Endodermal cell (in vitro differentiated cells): ENCODE measurements at regions not wholly inside any gene's neighbourhood (a gene's known extent, or its start where the extent isn't known, plus 50 kb on each side); places are given as distances from the start of the nearest gene placed in this dataset.

Experiments used
- DNase-seq: peaks from one replicate; pipeline ENCODE4 v3.0.0-alpha.2; 2017
- H3K27ac ChIP-seq: 2 replicates; pipeline ENCODE4 v1.5.1; 2013; ENCODE audit warnings: mild to moderate bottlenecking, low read depth, low read length, moderate library complexity
- H3K27me3 ChIP-seq: 2 replicates; pipeline ENCODE4 v1.6.1; 2013; ENCODE audit warnings: mild to moderate bottlenecking, low read length, moderate library complexity; ENCODE audit not compliant: insufficient read depth, control insufficient read depth, poor library complexity, severe bottlenecking
- H3K36me3 ChIP-seq: 2 replicates; pipeline ENCODE4 v1.7.0; 2013; ENCODE audit warnings: mild to moderate bottlenecking, low read length, moderate library complexity; ENCODE audit not compliant: control insufficient read depth, insufficient read depth
- H3K4me1 ChIP-seq: one replicate; pipeline ENCODE4 v1.7.0; 2013; ENCODE audit warnings: low read length; ENCODE audit not compliant: control insufficient read depth, insufficient read depth
- H3K4me3 ChIP-seq: 2 replicates; pipeline ENCODE4 v1.5.1; 2013; ENCODE audit warnings: mild to moderate bottlenecking, low read length, moderate library complexity
- H3K9ac ChIP-seq: 2 replicates; pipeline ENCODE4 v1.6.1; 2013; ENCODE audit warnings: mild to moderate bottlenecking, low read length, moderate library complexity; ENCODE audit not compliant: poor library complexity, severe bottlenecking; ENCODE audit errors: extremely low read depth
- H3K9me3 ChIP-seq: 2 replicates; pipeline ENCODE4 v1.6.1; 2013; ENCODE audit warnings: mild to moderate bottlenecking, low read length, moderate library complexity; ENCODE audit not compliant: control insufficient read depth
- H3K27ac Mint-ChIP-seq: 2 replicates; pipeline ENCODE4 v1.8.0; 2020; ENCODE audit warnings: mixed read lengths
- H3K27me3 Mint-ChIP-seq: 2 replicates; pipeline ENCODE4 v1.8.0; 2021; ENCODE audit warnings: mild to moderate bottlenecking, mixed read lengths; ENCODE audit not compliant: insufficient read depth
- H3K36me3 Mint-ChIP-seq: 2 replicates; pipeline ENCODE4 v1.8.0; 2020; ENCODE audit warnings: low read depth, mixed read lengths
- H3K4me1 Mint-ChIP-seq: 2 replicates; pipeline ENCODE4 v1.8.0; 2020; ENCODE audit warnings: mixed read lengths
- H3K4me3 Mint-ChIP-seq: 2 replicates; pipeline ENCODE4 v1.8.0; 2020; ENCODE audit warnings: mild to moderate bottlenecking, moderate library complexity, mixed read lengths
- H3K9me3 Mint-ChIP-seq: 2 replicates; pipeline ENCODE4 v1.8.0; 2020; ENCODE audit warnings: mild to moderate bottlenecking, mixed read lengths
- WGBS, 2 experiments: methylation state at CpG; one replicate each; pipeline versions ENCODE4 v1.1.5 to v1.1.7; 2013; ENCODE audit warnings: missing lambda C conversion rate in 2 of 2, mixed read lengths in 1 of 2; ENCODE audit not compliant: insufficient coverage in 1 of 2, insufficient read length in 1 of 2; 5-methylcytosine and 5-hydroxymethylcytosine counted together
- TF ChIP-seq, protein P1 (sequence below): fragments of 200-600 bp; sonication (generic); conservative IDR thresholded peaks from 2 replicates; pipeline ENCODE4 v1.5.0; 2021; ENCODE audit warnings: antibody characterized with exemption, mild to moderate bottlenecking

DNA sequence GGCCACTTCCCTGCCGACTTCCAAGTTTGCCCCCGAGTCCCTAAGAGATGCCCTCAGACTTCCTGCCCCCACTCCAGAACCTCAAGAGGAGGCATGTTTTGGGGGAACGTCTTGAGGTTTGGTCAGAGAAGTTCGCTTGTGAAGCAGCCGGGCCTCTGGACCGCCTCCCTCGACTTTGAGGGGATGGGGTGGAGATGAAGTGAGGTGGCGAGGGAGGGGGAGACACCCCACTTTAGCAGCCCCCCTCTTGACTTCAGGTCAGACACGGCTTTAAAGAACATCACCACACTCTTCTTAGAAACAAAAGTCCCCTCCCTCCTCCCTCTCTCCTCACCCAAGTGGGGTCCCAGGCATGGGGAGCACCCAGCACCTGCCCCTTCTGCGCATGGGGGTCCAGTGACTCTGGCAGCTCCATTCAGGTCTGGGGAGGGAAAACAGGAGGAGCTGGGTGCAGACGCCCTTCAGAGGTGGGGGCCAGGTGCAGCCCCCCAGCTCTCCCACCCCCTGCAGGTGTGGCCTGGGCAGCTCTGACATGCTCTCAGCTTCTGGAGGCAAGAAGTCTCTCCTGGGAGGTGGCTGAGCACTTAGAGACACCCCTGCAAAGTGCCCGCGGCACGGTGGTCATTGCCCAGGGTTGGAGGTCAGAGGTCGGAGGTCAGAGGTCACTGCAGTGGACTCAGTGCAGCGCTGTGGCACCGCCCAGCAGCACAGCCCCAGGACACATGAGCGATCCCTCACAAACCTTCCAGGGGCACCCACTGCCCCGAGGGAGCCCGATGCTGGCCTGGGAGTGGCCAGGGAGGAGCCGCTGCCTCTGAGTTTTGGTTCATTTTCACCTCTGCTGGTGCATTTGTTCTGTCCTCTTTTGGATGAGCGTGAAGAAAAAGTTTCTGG is 108.8 kb downstream of the CPZ start:
- DNase-seq = peak; percentile 41
- Mint-ChIP-seq H3K4me3 (no peak overlapping the region), H3K27me3 (no peaks in the 10 kb centered on the region)

GRCh38 chr4:8700531-8700930 is 108.0 kb downstream of the CPZ start:
- Mint-ChIP-seq H3K27me3 (no peaks in the 10 kb centered on the region), H3K4me3 (no peak overlapping the region)

More for the DNA sequence above, 108.8 kb downstream of the CPZ start:
- H3K9me3 ChIP-seq = no peaks in the 10 kb centered on the region
- H3K27ac ChIP-seq = no peak overlapping the region
- H3K4me1 ChIP-seq = no peaks in the 10 kb centered on the region
- H3K27me3 ChIP-seq = no peaks in the 10 kb centered on the region
- H3K36me3 Mint-ChIP-seq = no peaks in the 10 kb centered on the region
- no peaks in the 10 kb centered on the region for H3K4me1 Mint-ChIP-seq
- no peaks in the 10 kb centered on the region for H3K36me3 ChIP-seq
- H3K27ac Mint-ChIP-seq = no peak overlapping the region
- H3K4me3 ChIP-seq = no peak overlapping the region
- TF ChIP-seq, protein P1, sequence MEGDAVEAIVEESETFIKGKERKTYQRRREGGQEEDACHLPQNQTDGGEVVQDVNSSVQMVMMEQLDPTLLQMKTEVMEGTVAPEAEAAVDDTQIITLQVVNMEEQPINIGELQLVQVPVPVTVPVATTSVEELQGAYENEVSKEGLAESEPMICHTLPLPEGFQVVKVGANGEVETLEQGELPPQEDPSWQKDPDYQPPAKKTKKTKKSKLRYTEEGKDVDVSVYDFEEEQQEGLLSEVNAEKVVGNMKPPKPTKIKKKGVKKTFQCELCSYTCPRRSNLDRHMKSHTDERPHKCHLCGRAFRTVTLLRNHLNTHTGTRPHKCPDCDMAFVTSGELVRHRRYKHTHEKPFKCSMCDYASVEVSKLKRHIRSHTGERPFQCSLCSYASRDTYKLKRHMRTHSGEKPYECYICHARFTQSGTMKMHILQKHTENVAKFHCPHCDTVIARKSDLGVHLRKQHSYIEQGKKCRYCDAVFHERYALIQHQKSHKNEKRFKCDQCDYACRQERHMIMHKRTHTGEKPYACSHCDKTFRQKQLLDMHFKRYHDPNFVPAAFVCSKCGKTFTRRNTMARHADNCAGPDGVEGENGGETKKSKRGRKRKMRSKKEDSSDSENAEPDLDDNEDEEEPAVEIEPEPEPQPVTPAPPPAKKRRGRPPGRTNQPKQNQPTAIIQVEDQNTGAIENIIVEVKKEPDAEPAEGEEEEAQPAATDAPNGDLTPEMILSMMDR = no peak
- WGBS, 2 experiments = 88 to 90% methylated on average over 9 to 21 of the region's 22 CpGs
- H3K9me3 Mint-ChIP-seq = no peaks in the 10 kb centered on the region
- no peak overlapping the region for H3K9ac ChIP-seq

GRCh38 chr4:8699479-8700145 is 107.0 kb downstream of the CPZ start:
- Mint-ChIP-seq H3K4me3 (no peak overlapping the region), H3K36me3 (no peaks in the 10 kb centered on the region), H3K9me3 (no peaks in the 10 kb centered on the region), H3K27me3 (peaks cover 2% of the 10 kb centered on the region), H3K4me1 (no peaks in the 10 kb centered on the region), H3K27ac (no peak overlapping the region)
- Histone ChIP-seq H3K27me3 (no peaks in the 10 kb centered on the region), H3K36me3 (no peaks in the 10 kb centered on the region), H3K27ac (no peak overlapping the region), H3K9ac (no peak overlapping the region), H3K4me3 (no peak overlapping the region), H3K9me3 (no peaks in the 10 kb centered on the region), H3K4me1 (no peaks in the 10 kb centered on the region)
- peak; percentile 27 for DNase-seq
- TF ChIP-seq, protein P1 = no peak
- 91 to 96% methylated on average over 15 to 24 of the region's 24 CpGs for WGBS, 2 experiments

More at GRCh38 chr4:8700531-8700930, 108.0 kb downstream of the CPZ start:
- no peak overlapping the region for H3K4me3 ChIP-seq
- no peak overlapping the region for H3K9ac ChIP-seq
- no peaks in the 10 kb centered on the region for H3K27me3 ChIP-seq
- H3K36me3 Mint-ChIP-seq = no peaks in the 10 kb centered on the region
- H3K27ac ChIP-seq = no peak overlapping the region
- no peaks in the 10 kb centered on the region for H3K9me3 ChIP-seq
- H3K27ac Mint-ChIP-seq = no peak overlapping the region
- H3K36me3 ChIP-seq = no peaks in the 10 kb centered on the region
- DNase-seq = peak; percentile 41
- H3K4me1 Mint-ChIP-seq = no peaks in the 10 kb centered on the region
- TF ChIP-seq, protein P1 = no peak
- WGBS, 2 experiments = 89 to 91% methylated on average over 10 to 17 of the region's 17 CpGs
- H3K9me3 Mint-ChIP-seq = no peaks in the 10 kb centered on the region
- no peaks in the 10 kb centered on the region for H3K4me1 ChIP-seq
